CD4-positive, alpha-beta T cell (primary cell): ENCODE measurements at regions not wholly inside any gene's neighbourhood (a gene's known extent, or its start where the extent isn't known, plus 50 kb on each side); places are given as distances from the start of the nearest gene placed in this dataset.

Experiments used
- ATAC-seq: fragments of 200-7000 bp; cut with Tn5 transposase; one replicate; pipeline ENCODE4 v1.10.0; 2022; ENCODE audit warnings: mild to moderate bottlenecking; ENCODE audit not compliant: poor library complexity
- CTCF ChIA-PET: fragments of 350-600 bp; sonication (Branson Sonifier 250); formaldehyde crosslinking; loops from one replicate; lab custom pipeline; 2021; ENCODE audit warnings: antibody characterized with exemption, inconsistent platforms; lab: Charles Lee
- POLR2A ChIA-PET: fragments of 350-600 bp; sonication (Branson Sonifier 250); formaldehyde crosslinking; loops from one replicate; lab custom pipeline; 2021; ENCODE audit warnings: antibody characterized with exemption, inconsistent platforms; lab: Charles Lee
- DNase-seq, 14 experiments: peaks; one replicate each; pipeline ENCODE4 v3.0.0-alpha.2; 2013 to 2020; ENCODE audit warnings: mixed read lengths in 2 of 14
- H3K27ac ChIP-seq, 2 donors: one replicate each; pipeline versions ENCODE4 v1.5.1 to v1.7.0; 2013; ENCODE audit warnings: low read length in 2 of 2, low read depth in 1 of 2, mild to moderate bottlenecking in 1 of 2
- H3K27me3 ChIP-seq, 2 experiments: 1 replicate in 1 of 2; 2 replicates in 1 of 2; pipeline versions ENCODE4 v1.6.1 to v1.7.0; 2013; ENCODE audit warnings: low read length in 2 of 2, control low read depth in 1 of 2, mild to moderate bottlenecking in 1 of 2, moderate library complexity in 1 of 2; ENCODE audit not compliant: insufficient read depth in 2 of 2, control insufficient read depth in 1 of 2
- H3K36me3 ChIP-seq: one replicate; pipeline ENCODE4 v1.6.1; 2013; ENCODE audit warnings: low read length, control low read depth; ENCODE audit not compliant: insufficient read depth
- H3K4me1 ChIP-seq: one replicate; pipeline ENCODE4 v1.6.1; 2013; ENCODE audit warnings: low read length, control low read depth; ENCODE audit not compliant: insufficient read depth
- H3K4me3 ChIP-seq: one replicate; pipeline ENCODE4 v1.5.1; 2013; ENCODE audit warnings: mild to moderate bottlenecking, low read length, moderate library complexity
- H3K9me3 ChIP-seq, 2 experiments: 1 replicate in 1 of 2; 2 replicates in 1 of 2; pipeline versions ENCODE4 v1.6.1 to v1.7.0; 2013; ENCODE audit warnings: low read length in 2 of 2, mild to moderate bottlenecking in 2 of 2, control low read depth in 1 of 2, moderate library complexity in 1 of 2; ENCODE audit not compliant: control insufficient read depth in 1 of 2, insufficient read depth in 1 of 2
- H3K27ac Mint-ChIP-seq: one replicate; pipeline ENCODE4 v1.8.0; 2020; ENCODE audit warnings: mixed read lengths
- H3K27me3 Mint-ChIP-seq: one replicate; pipeline ENCODE4 v1.8.0; 2021; ENCODE audit warnings: mixed read lengths
- H3K36me3 Mint-ChIP-seq: one replicate; pipeline ENCODE4 v1.8.0; 2021; ENCODE audit warnings: low read depth, mixed read lengths
- H3K4me1 Mint-ChIP-seq: one replicate; pipeline ENCODE4 v1.8.0; 2021; ENCODE audit warnings: low read depth, mixed read lengths
- H3K4me3 Mint-ChIP-seq: one replicate; pipeline ENCODE4 v1.8.0; 2020; ENCODE audit warnings: mild to moderate bottlenecking, mixed read lengths
- H3K9me3 Mint-ChIP-seq: one replicate; pipeline ENCODE4 v1.8.0; 2020; ENCODE audit warnings: mixed read lengths
- intact Hi-C, 2 experiments: fragments of 100-400 bp; cut with DNase I in 1 of 2; cut with micrococcal nuclease in 1 of 2; formaldehyde crosslinking; loops; one replicate each; pipeline versions ENCODE4 v1.15.1 to v1.9.0; 2023 to 2025; cut with DNase I, micrococcal nuclease
- TF ChIP-seq, protein P1 (sequence below): fragments of 200-600 bp; IDR thresholded peaks from one replicate; pipeline ENCODE4 v1.8.0; 2022; ENCODE audit warnings: antibody characterized with exemption, mild to moderate bottlenecking

DNA sequence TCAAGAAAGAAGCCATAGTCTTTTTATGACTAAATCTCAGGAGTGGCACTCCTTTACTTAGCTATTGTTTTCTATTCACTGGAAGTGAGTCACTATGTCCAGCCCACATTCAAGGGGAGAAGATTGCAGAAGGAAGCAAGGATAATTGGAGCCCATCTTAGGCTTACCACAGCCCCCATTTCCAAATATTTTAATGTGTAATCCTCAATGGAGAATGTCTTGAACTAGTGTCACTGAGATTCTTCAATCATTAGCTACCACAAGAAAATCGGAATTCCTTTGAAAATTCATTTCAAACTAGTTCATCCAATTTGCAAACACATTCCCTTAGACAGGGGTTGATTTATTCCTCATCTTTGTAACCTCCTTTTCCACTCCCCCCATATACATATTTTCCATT, 84.7 kb downstream of the DLEU7 start:
- H3K9me3 Mint-ChIP-seq = no peaks in the 10 kb centered on the region
- H3K4me3 Mint-ChIP-seq = no peak overlapping the region
- no peak overlapping the region for H3K27ac Mint-ChIP-seq
- DNase-seq = no peak
- TF ChIP-seq, protein P1, sequence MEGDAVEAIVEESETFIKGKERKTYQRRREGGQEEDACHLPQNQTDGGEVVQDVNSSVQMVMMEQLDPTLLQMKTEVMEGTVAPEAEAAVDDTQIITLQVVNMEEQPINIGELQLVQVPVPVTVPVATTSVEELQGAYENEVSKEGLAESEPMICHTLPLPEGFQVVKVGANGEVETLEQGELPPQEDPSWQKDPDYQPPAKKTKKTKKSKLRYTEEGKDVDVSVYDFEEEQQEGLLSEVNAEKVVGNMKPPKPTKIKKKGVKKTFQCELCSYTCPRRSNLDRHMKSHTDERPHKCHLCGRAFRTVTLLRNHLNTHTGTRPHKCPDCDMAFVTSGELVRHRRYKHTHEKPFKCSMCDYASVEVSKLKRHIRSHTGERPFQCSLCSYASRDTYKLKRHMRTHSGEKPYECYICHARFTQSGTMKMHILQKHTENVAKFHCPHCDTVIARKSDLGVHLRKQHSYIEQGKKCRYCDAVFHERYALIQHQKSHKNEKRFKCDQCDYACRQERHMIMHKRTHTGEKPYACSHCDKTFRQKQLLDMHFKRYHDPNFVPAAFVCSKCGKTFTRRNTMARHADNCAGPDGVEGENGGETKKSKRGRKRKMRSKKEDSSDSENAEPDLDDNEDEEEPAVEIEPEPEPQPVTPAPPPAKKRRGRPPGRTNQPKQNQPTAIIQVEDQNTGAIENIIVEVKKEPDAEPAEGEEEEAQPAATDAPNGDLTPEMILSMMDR = no peak
- H3K4me1 Mint-ChIP-seq = peaks cover 5% of the 10 kb centered on the region
- H3K27me3 Mint-ChIP-seq = no peaks in the 10 kb centered on the region
- ChIA-PET CTCF (interaction anchor here (0.6 kb wide), 1 partner anchor 49 kb away, joined by 3 read pairs; no protein-coding TSS in a partner anchor), POLR2A (no interaction called here)
- no peak overlapping the region for H3K27ac ChIP-seq
- H3K9me3 ChIP-seq = peaks cover 0 to 7% of the 10 kb centered on the region in 2 experiments
- no peaks in the 10 kb centered on the region for H3K36me3 Mint-ChIP-seq
- intact Hi-C loops = no loop called here
- no peaks in the 10 kb centered on the region for H3K27me3 ChIP-seq
- no peaks in the 10 kb centered on the region for H3K36me3 ChIP-seq
- ATAC-seq = no peak
- no peaks in the 10 kb centered on the region for H3K4me1 ChIP-seq
- H3K4me3 ChIP-seq = no peak overlapping the region

DNA sequence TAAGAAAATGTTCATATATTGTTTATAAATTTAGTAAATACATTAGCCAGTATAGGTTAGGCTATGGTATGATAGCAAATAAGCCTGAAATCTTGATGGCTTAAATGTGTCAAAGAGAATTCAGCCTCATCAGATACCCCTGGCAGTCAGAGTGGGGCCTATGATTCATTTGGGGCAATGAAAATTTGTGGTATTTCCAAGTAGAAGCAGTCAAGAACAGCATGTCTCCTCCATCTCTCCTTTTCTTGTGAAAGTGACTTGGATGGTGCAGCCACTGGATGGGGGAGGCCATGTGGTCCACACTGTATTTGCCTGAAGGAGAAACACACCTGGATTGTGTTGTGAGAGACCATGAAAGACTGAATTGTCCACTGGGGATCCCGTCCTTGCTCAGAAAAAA, 82.7 kb downstream of the DLEU7 start:
- CTCF ChIA-PET = no interaction called here
- no peak overlapping the region for H3K27ac Mint-ChIP-seq
- POLR2A ChIA-PET = no interaction called here
- H3K9me3 ChIP-seq = peaks cover 0 to 7% of the 10 kb centered on the region in 2 experiments
- ATAC-seq = no peak
- H3K4me1 ChIP-seq = no peaks in the 10 kb centered on the region
- H3K27me3 ChIP-seq = no peaks in the 10 kb centered on the region
- H3K4me3 Mint-ChIP-seq = no peak overlapping the region
- no peaks in the 10 kb centered on the region for H3K36me3 ChIP-seq
- H3K4me1 Mint-ChIP-seq = peaks cover 5% of the 10 kb centered on the region
- no peak overlapping the region for H3K4me3 ChIP-seq
- DNase-seq = no peak
- TF ChIP-seq, protein P1 = no peak
- H3K36me3 Mint-ChIP-seq = no peaks in the 10 kb centered on the region
- H3K9me3 Mint-ChIP-seq = no peaks in the 10 kb centered on the region
- no peak overlapping the region for H3K27ac ChIP-seq
- H3K27me3 Mint-ChIP-seq = no peaks in the 10 kb centered on the region
- intact Hi-C loops = no loop called here

DNA sequence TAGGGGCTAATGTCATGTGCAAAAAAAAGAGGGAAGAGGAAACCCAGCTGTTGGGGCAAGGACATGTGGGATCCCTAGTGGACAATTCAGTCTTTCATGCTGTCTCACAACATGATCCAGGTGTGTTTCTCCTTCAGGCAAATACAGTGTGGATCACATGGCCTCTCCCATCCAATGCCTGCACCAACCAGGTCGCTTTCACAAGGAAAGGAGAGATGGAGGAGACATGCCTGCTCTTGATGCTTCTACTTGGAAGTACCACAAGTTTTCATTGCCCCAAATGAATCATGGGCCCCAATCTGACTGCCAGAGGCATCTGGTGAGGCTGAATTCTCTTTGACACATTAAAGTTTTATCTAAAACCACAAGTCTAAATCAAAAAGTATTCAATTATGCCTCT, 82.1 kb downstream of the DLEU7 start:
- no peaks in the 10 kb centered on the region for H3K36me3 Mint-ChIP-seq
- H3K4me1 Mint-ChIP-seq = no peaks in the 10 kb centered on the region
- H3K27ac ChIP-seq = no peak overlapping the region
- H3K4me1 ChIP-seq = no peaks in the 10 kb centered on the region
- no peak overlapping the region for H3K27ac Mint-ChIP-seq
- no peak for DNase-seq
- H3K27me3 Mint-ChIP-seq = no peaks in the 10 kb centered on the region
- no peaks in the 10 kb centered on the region for H3K9me3 Mint-ChIP-seq
- H3K36me3 ChIP-seq = no peaks in the 10 kb centered on the region
- TF ChIP-seq, protein P1 = no peak
- ATAC-seq = no peak
- intact Hi-C loops = no loop called here
- ChIA-PET POLR2A (no interaction called here), CTCF (no interaction called here)
- peaks cover 0 to 7% of the 10 kb centered on the region in 2 experiments for H3K9me3 ChIP-seq
- no peak overlapping the region for H3K4me3 ChIP-seq
- H3K27me3 ChIP-seq = no peaks in the 10 kb centered on the region
- H3K4me3 Mint-ChIP-seq = no peak overlapping the region
